Inflammatory macrophage (primary cell): ENCODE measurements at regions not wholly inside any gene's neighbourhood (a gene's known extent, or its start where the extent isn't known, plus 50 kb on each side); places are given as distances from the start of the nearest gene placed in this dataset.

Experiments used
- DNase-seq, 2 donors: peaks; one replicate each; pipeline ENCODE4 v3.0.0-alpha.2; 2020 to 2022

DNA sequence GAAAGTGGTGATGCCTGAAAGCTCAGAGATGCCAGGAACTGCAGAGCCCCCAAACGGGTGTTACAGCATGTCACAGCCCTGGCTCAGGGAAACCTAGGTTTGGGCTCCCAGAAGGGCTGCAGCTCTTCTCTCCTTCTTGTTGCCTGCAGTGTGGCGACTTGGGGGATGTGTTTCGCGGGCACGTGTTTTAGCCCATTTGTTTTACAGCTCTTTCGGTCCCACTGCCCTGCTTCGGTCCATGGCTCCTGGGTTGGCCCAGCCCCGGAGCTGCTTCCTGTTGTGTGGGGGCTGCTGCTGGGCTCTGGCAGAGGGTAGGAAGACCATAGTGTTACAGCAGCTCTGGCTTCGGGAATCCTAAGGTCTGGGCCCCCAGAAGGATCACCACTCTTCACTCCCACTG, 222.9 kb upstream of the RIOK2 start:
- DNase-seq: no peak

DNA sequence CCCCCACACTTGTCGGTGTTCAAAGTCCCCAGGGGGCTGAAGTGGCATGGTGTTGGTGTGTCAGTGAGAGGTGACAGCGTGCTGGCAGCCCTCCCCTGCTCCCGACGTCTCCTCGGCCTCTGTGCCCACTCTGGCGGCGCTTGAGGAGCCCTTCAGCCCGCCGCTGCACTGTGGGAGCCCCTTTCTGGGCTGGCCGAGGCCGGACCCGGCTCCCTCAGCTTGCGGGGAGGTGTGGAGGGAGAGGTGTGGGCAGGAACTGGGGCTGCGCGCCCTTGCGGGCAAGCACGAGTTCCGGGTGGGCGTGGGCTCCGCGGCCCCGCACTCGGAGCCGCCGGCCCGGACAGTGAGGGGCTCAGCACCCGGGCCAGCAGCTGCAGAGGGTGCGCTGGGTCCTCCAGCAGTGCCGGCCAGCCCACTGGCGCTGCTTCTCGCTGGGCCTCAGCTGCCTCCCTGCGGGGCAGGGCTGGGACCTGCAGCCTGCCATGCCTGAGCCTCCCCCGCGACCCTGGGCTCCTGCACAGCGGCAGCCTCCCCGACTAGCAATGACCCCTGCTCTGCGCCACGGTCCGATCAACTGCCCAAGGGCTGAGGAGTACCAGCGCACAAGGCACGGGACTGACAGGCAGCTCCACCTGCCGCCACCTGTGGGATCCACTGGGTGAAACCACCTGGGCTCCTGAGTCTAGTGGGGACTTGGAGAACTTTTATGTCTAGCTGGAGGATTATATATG, 224.1 kb upstream of the RIOK2 start:
- no peak for DNase-seq

DNA sequence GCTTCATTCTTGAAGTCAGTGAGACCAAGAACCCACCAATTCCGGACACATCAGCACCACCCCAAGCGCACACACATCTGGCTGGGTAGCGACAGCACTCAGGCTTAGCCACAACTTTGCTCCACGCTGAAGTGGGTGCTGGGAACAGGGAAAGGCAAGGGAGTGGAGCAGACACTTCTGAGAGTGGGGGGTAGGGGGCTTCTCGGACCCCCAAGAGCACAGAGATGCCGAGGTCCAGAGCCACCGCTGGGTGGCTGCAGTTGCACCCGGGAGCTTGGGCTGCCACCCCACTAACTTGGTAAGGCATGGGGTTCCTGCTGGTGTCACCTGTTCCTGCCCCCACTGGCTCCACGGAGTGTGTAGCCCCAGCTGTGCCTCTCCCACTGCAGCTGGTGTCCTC, 225.3 kb upstream of the RIOK2 start:
- DNase-seq: no peak

DNA sequence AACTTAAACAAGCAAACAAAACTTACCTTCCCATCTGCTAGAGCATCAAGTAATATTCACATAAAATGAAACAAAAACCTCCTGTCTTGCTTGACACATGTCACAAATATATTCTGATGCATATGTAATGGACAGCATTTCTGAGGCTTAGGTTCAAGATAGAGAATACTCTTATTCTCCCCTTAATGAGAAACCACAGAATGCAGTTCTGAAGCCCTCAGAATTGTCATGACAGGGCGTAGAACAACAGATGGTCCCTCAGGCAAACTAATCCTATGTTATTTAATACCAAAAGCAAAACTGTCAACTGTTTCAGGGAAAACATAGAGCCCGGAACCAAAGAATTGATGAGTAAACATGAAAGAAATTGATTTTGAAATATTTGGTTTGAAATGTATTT, 229.9 kb upstream of the RIOK2 start:
- DNase-seq: no peak

DNA sequence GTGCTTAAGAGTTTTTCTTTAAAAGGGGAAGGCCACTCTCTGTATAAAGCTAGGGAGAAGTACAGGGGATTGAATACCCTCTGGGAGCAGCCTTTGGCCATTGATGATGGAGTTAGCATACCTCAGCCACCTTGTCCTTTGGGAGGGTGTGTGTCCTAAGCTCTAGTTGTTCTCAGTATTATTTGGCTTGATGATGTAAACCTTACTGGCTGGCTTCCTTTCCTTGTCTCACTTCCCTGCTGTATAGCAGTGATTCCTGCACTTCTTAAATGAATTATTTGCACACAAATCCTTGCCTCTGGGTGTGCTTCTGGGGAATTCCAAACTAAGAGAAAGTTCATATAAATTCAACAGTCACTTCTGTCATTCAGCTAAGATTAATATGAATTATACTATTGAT, 234.9 kb upstream of the RIOK2 start:
- no peak for DNase-seq

DNA sequence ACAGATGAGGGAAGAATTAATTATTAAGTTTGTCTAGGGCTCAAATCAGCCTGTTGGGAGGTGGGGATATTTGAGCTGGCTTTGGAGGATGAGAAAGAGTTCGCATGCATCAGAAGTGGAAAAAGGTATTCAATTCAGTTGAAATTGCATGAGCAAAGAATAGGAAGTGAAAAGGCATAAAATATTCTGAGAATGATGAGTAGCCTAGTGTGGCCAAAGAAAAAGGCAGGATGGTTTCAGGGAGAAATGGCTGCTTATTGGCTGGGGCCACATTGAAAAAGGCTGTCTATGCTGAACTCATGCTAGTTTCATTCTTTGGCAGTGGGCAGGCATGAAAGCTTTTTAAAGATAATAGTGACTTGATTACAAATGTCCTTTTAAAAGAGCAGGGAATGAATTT, 235.4 kb upstream of the RIOK2 start:
- DNase-seq: no peak

DNA sequence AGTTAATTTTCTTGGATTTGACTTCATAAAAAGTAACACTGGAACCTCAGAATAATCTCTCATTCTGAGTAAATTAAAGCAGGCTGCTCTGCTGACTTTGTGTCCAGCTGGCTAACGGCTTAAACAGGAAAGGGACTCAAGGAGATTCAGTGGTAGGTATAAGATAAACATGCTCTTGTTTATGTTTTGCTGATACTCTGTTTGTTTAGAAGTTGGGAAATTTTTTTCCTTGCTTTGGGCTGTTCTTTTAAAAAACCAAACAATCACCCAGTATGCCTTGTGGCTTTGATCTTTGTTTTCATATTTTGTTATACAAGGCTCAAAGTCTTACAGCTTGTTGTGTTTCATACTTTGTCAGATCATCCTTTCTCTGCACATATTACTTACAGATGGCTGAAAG, 237.6 kb upstream of the RIOK2 start:
- no peak for DNase-seq

DNA sequence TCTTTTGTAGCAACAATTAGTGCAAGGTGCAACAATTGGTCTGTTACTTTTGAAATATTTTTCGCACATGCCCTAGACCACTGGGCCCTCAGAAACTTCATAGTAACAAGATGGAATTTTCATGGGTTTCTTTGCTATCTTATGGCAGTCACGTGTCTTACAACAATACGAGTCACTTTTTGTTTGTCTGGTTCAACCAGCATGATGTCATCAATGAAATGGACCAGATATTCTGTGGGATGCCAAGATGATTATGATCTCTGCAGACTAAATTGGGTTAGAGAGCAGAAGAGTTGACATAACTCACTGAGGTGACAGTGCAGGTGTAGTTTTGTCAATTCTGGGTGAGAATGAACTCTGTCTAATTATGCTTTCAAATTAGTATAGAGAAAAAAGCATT, 239.6 kb upstream of the RIOK2 start:
- no peak for DNase-seq

DNA sequence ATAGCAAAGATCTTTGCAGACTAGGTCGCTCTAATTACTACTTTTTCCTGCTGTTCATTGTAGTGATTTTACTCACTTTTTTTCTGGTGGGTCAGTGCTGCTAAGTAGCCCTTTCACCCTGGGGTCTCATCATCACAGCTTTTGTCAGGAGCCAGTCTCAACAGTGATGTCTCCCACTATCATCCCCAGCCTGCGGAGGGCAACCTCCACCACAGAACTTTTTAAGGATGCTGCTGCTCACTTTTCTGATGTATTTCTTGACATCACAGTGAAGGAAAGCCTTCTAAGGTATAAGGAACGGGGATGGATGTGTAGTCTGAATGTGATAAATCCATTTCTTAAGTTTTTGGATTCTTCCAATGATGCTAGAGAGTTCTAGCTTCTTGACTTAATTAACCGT, 242.5 kb upstream of the RIOK2 start:
- peak in 1 of 2 donors; percentile 2 for DNase-seq

DNA sequence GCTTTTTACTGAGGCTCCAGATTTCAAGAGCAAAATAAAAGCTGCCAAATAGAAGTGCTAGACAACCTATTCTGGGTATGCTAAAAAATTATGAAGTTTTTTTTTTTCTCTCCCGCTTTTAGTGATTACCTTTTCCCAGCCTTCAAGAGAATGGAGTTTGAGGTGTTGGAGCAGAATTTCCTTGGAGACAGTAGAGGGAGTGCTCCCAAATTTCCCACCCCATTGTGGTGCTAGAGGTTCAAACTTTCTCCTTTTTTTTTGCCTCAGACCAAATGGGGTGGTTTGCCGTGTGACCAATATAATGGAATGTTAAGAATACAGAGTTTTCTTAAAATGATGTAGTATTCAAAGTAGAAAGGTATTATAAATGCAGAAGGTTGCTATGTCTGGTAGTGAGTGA, 244.2 kb upstream of the RIOK2 start:
- DNase-seq: no peak

DNA sequence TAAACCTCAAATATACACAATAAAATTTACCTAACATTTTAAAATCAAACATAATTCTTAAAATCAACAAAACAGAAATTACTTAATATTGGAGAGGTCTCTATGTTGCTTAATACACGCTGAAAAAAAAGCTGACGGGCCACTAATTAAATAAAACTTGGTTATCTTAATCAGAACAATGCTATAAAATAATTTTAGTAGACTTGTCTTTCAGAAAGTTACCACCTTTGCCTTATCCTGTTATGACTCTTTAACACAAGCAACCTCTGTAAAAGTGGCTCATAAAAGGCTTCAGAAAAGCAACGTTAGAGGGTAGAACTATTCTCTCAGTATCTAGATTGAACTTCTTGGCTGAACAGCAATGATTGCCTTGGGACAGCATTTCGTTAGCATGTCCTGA, 251.0 kb upstream of the RIOK2 start:
- DNase-seq: no peak

DNA sequence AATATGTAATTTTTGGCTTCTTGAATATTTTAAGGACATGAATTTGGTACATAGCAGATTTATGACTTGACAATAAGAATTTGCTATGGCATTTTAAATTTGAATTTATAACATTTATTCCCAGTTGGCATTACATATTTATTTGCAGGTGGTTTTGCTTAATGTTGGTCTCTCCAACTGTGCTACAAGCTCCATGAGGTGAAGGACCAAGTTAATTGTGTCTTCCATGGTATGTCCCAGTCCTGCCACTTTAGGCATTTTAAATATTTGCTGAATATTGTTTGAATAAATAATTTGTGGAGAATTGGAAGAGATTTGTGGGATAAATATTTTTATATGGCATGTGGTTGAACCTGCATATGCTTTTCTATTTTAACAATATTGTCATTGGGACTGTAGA, 253.4 kb upstream of the RIOK2 start:
- DNase-seq: no peak

DNA sequence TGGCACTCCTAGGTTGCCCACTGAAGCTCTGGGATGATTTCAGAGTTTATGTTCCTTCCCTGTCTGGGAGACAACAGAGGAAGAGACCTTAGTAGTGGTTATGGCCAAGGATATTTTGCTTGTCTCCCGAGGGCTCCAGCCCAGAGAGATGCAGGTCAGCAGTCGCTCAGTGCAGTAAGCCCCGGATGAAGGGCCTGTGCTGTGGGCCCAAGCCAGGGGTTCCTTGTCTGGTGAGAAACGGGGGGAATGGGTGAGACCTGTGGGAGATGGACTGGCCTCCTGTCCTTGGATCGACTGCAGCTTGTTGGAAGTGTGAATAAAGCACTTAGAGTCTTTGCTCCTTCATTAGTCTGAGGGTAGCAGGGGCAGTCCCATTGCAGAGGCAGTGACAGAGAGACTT, 260.7 kb upstream of the RIOK2 start:
- no peak for DNase-seq

DNA sequence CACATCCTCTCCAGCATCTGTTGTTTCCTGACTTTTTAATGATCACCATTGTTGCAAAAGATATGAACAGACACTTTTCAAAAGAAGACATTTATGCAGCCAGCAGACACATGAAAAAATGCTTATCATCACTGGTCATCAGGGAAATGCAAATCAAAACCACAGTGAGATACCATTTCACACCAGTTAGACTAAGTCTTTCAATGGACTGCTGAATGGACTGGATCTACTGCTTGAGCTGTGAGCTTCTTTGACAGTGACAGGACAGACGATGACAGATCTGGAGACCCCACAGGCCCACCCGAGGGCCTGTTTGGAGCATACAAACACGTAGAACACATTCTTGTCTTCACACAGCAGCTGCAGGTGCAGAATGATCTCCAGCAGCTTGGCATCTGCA, 266.1 kb upstream of the RIOK2 start:
- no peak for DNase-seq

DNA sequence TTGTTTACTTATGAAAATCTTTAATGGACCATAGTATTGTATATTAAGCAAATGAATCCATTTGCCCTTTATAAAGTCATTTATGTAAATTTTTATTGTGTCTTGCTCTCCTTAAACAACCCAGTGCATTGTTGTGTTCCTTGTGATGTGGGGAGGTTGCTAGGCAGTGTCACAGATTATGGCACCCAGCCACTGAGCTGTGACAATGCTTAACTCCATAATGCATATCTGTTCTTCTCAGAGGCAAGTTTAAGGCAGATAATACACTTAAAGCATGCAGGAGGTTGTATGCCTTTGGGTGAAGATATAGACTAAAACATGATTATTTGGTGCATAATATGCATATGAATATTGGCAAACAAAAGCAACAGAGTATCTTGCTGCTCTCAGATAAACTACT, 269.6 kb upstream of the RIOK2 start:
- DNase-seq: no peak

DNA sequence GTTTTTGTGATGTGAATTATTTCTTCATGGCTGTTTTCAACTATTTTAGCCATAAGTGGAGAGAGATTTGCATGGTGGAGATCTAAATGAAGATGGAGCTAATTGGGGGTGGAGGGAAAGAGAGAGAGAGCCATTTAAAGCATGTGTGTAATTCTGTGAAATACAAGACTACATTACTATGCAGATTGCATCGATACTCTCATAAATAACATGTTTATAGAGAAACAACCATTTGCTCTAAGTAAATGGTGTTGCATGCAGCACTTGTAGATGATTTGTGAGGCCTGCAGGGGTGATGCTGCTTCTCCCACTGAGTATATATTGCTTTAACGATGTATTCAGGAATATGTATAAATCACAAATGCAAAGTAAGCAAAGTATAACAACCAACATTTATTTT, 270.2 kb upstream of the RIOK2 start:
- no peak for DNase-seq

DNA sequence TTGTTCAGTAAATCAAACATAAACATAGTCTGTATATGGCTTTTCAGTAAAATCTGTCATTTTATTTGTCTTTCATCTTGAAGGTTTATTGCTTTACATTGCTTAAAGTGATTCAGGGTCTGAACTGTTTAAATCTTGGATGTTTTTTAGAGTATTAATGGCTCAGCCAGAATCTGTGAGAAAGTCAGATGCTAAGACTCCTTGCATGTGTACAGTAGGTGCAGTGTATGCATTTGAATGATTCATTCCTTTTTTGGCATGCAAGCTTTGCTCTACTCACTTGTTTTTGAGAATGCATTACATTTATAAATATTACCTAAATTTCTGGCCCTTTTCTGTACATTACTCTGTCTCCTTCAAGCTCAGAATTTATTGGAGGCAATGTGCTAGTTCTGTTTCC, 271.0 kb upstream of the RIOK2 start:
- no peak for DNase-seq

DNA sequence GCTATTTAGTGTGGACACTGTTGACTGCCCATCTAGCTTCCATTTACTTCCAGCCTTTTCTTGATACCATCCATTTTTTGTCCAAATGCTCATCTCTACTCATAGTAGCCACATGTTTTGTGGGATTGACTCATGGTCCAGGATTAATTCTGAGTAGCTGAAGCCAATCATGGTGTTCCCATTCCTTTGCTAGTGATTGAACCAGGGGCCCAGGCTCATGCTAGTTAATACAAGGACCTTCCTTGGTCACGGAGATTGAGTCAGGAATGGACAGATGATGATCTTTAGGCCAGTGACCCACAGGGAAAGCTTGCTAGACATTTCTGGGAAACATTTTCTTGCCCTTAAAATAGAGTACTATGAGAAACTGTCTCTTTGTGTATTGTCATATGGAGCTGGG, 272.9 kb upstream of the RIOK2 start:
- no peak for DNase-seq

DNA sequence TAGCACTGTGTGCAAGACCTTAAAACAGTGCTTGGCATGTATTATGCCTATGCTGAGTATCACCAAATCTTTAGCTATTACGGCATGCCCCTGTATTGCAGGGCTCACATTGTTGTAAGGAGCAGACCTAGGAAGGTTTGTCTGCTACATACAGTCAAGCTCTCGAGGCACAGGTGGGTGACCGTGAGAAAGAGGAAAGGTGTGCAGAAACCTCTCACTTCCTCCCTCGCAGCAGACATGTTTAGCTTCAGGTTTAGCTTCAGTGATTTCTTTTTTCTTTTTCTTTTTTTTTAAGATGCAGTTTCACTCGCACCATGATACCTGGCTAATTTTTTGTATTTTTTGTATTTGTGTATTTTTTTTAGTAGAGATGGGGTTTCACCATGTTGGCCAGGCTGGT, 275.8 kb upstream of the RIOK2 start:
- DNase-seq: no peak

DNA sequence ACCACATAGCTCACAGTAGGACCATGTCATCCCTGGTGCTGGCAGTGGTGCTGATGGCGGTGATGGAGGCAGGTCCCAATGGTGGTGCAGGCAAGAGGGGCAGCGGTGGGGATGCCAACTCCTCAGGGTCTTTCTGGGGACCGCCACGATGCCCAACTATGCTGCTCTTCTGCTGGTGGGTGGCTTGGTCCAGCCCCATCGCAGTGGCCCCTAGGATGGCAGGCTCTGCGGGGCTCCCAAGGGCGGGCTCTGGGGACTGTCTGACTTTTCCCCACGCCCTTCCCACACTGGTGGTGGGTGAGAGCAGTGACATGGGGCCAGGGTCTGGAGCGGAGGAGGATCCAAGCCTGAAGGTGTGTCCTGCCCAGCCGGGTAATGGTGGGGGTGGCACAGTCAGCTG, 288.9 kb upstream of the RIOK2 start:
- no peak for DNase-seq

DNA sequence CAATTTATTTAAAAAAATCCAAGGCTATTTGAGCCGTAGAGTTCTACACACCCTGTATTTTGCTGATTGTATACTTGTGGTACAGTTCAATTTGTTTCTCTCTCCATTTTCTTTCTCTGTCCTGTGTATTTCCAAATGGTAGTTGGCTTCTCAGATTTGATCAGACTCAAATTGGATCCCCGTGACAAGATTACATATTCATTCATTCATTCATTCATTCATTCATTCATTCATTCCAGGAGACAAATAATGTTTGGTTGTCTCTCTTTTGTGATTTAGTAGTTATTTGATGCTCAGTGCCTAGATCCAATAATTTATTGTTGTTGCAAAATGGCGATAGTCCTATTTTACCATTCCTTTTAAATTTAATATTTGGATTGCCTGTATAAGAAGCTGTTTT, 292.8 kb upstream of the RIOK2 start:
- no peak for DNase-seq

DNA sequence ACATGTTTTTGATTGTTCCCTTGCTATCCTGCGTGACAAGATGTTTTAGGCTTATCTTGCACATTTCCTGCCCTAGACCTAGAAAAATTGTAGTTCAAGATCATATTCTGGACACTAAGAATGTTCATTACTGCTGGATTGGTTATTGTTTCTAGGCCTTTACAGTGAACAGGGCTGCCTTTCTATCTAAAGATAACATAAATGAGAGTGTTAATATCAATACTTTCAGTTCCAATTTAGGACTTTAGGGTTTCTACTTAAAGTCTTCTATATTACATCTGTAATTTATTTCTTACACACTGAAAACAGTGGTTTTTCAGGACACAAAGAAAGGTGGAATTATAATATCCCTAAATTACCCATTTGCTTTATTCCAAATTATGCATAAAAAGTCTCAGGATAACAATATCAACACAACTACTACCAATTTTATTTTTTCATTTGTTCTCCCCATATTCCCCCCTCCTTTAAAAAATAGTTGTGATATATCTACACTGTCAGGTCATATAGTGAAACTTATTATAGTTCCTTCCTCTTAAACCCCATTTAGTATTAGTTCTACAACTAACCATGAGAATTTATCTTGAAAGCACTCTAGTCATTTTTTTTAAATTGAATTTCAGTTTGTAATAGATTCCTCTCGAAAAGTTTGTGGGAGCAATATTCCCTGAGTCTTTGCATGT, 293.9 kb upstream of the RIOK2 start:
- DNase-seq: no peak

DNA sequence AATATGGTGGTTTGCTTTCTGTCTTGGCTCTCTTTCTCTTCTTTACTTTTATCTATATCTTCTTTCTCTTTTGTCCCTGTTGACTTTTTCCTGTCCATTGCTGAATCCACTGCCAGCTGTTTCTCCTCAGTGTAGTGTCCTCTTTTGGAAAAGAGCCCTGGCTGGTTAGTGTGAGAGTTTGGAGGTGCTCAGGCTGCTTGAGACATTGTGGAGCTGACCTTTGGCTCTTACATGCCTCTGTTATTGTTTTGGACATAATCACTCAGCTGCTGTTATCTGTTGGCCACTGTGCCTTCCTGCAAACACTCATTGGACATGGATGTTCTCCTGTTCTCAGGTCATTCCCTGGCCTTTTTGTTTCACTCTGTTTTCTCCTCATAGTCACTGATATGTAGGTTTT, 295.4 kb upstream of the RIOK2 start:
- no peak for DNase-seq

DNA sequence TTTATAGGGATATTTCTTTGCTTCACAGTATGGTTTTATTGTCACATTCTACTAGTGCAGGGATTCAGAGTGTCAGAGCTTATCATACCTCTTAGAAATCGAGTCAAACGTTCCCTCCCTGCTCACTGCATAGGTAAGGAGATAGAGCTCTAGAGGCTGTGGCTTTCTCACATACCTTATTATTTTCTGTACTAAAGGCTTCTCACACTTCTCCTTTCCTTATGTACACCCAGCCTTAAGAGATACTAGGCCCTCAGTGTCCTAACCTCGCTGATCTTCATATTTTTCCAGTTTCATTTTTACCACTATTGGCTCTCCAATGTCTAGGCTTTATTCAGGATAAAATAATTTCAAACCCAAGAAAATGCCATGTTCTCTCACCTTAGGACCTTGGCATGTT, 297.3 kb upstream of the RIOK2 start:
- no peak for DNase-seq

DNA sequence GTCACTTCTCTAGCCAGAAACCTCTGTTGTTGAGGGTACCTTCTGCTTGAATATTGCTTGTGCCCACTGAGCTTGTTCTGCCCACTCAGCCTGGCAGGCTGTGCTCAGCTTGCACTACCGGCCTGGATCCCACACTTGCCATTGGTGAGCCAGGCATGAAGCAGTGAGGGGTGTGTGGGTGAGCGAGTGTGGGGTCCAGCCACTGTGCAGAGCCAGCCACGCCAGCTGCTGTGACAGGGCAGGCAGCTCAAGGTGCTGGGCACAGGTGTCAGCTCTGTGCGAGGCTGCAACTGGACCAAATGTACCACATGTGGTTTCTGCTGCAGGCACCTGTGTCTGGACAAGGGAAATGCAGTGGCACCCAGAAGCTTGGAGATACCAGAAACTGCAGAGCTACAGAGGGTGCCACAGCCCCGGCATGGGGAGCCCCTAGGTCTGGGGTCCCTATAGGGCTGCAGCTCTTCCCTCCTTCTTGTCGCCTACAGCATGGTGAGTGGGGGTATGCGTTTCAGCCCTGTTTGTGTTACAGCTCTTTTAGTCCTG, 305.1 kb upstream of the RIOK2 start:
- DNase-seq: no peak
